Mesothelial cell of epicardium (in vitro differentiated cells): ENCODE measurements at regions not wholly inside any gene's neighbourhood (a gene's known extent, or its start where the extent isn't known, plus 50 kb on each side); places are given as distances from the start of the nearest gene placed in this dataset.

Experiments
- DNase-seq, 2 experiments: peaks; one replicate each; pipeline ENCODE4 v3.0.0; 2021; ENCODE audit warnings: low spot score in 2 of 2; ENCODE audit not compliant: unreplicated experiment in 2 of 2
- H3K27ac Mint-ChIP-seq: 2 replicates; pipeline ENCODE4 v1.8.0; 2021; ENCODE audit warnings: mixed read lengths
- H3K27me3 Mint-ChIP-seq: 2 replicates; pipeline ENCODE4 v1.8.0; 2021; ENCODE audit warnings: low read depth, mixed read lengths
- H3K36me3 Mint-ChIP-seq: 2 replicates; pipeline ENCODE4 v1.8.0; 2021; ENCODE audit warnings: mixed read lengths
- H3K4me1 Mint-ChIP-seq: 2 replicates; pipeline ENCODE4 v1.8.0; 2021; ENCODE audit warnings: mixed read lengths
- H3K4me3 Mint-ChIP-seq: 2 replicates; pipeline ENCODE4 v1.8.0; 2021; ENCODE audit warnings: mild to moderate bottlenecking, moderate library complexity, mixed read lengths
- H3K9me3 Mint-ChIP-seq: 2 replicates; pipeline ENCODE4 v1.8.0; 2021; ENCODE audit warnings: mixed read lengths
- CTCF ChIP-seq: fragments of 200-600 bp; sonication (generic); IDR thresholded peaks from one replicate; pipeline ENCODE4 v1.5.0; 2021; ENCODE audit warnings: antibody characterized with exemption; ENCODE audit not compliant: unreplicated experiment

- H3K36me3 Mint-ChIP-seq = no peaks in the 10 kb centered on the region
- H3K4me1 Mint-ChIP-seq = peaks cover 5% of the 10 kb centered on the region
- H3K4me3 Mint-ChIP-seq = no peak overlapping the region
- no peak overlapping the region for H3K27ac Mint-ChIP-seq
- H3K9me3 Mint-ChIP-seq = peaks cover 13% of the 10 kb centered on the region
- TF ChIP-seq CTCF = no peak
- DNase-seq = no peak
- H3K27me3 Mint-ChIP-seq = no peaks in the 10 kb centered on the region
Observed at GRCh38 chr2:167400546-167400945, 512.3 kb downstream of the XIRP2 start.

- no peak overlapping the region for H3K4me3 Mint-ChIP-seq
- H3K27ac Mint-ChIP-seq = no peak overlapping the region
- H3K36me3 Mint-ChIP-seq = no peaks in the 10 kb centered on the region
- no peak for DNase-seq
- H3K4me1 Mint-ChIP-seq = peaks cover 5% of the 10 kb centered on the region
- H3K9me3 Mint-ChIP-seq = peaks cover 11% of the 10 kb centered on the region
- H3K27me3 Mint-ChIP-seq = no peaks in the 10 kb centered on the region
- no peak for TF ChIP-seq CTCF
Observed at GRCh38 chr2:167398873-167399272, 510.6 kb downstream of the XIRP2 start.

- Mint-ChIP-seq H3K4me3 (no peak overlapping the region), H3K36me3 (no peaks in the 10 kb centered on the region), H3K27ac (no peak overlapping the region), H3K27me3 (no peaks in the 10 kb centered on the region), H3K4me1 (no peaks in the 10 kb centered on the region), H3K9me3 (no peaks in the 10 kb centered on the region)
- TF ChIP-seq CTCF = no peak
- DNase-seq = no peak
Observed at GRCh38 chr2:167388901-167389300, 500.6 kb downstream of the XIRP2 start.

GRCh38 chr2:167388497-167388896 lies 500.2 kb downstream of the XIRP2 start:
- Mint-ChIP-seq H3K4me3 (no peak overlapping the region), H3K36me3 (no peaks in the 10 kb centered on the region), H3K9me3 (no peaks in the 10 kb centered on the region), H3K27ac (no peak overlapping the region), H3K27me3 (no peaks in the 10 kb centered on the region), H3K4me1 (no peaks in the 10 kb centered on the region)
- TF ChIP-seq CTCF = no peak
- no peak for DNase-seq

- no peak for TF ChIP-seq CTCF
- Mint-ChIP-seq H3K9me3 (no peaks in the 10 kb centered on the region), H3K27ac (no peak overlapping the region), H3K36me3 (no peaks in the 10 kb centered on the region), H3K27me3 (no peaks in the 10 kb centered on the region), H3K4me3 (no peak overlapping the region), H3K4me1 (no peaks in the 10 kb centered on the region)
- no peak for DNase-seq
Observed at GRCh38 chr2:167386694-167387093, 498.4 kb downstream of the XIRP2 start.

- DNase-seq = no peak
- Mint-ChIP-seq H3K27ac (no peak overlapping the region), H3K4me3 (no peak overlapping the region), H3K4me1 (no peaks in the 10 kb centered on the region), H3K9me3 (no peaks in the 10 kb centered on the region), H3K27me3 (no peaks in the 10 kb centered on the region), H3K36me3 (no peaks in the 10 kb centered on the region)
- no peak for TF ChIP-seq CTCF
Observed at GRCh38 chr2:167383610-167384194, 495.4 kb downstream of the XIRP2 start.
